GM20000 (cell line): ENCODE measurements at regions not wholly inside any gene's neighbourhood (a gene's known extent, or its start where the extent isn't known, plus 50 kb on each side); places are given as distances from the start of the nearest gene placed in this dataset.

Experiments used
- DNase-seq: peaks from one replicate; pipeline ENCODE4 v3.0.0; 2012; ENCODE audit warnings: low spot score
- CTCF ChIP-seq: IDR thresholded peaks from 2 replicates; pipeline ENCODE4 v1.5.1; 2012; ENCODE audit warnings: mild to moderate bottlenecking, control low read depth; ENCODE audit errors: extremely low read depth, missing control alignments

GRCh38 chr5:68751661-68752060, 342.2 kb upstream of the SLC30A5 start:
- DNase-seq: no peak
- no peak for TF ChIP-seq CTCF

GRCh38 chr5:68754536-68754935, 339.3 kb upstream of the SLC30A5 start:
- DNase-seq: no peak
- no peak for TF ChIP-seq CTCF

- DNase-seq: no peak
- no peak for TF ChIP-seq CTCF
Measured at GRCh38 chr5:68755293-68755692, 338.5 kb upstream of the SLC30A5 start.

- DNase-seq: no peak
- no peak for TF ChIP-seq CTCF
Measured at GRCh38 chr5:68757006-68757405, 336.8 kb upstream of the SLC30A5 start.

- no peak for DNase-seq
Measured at GRCh38 chr5:68757626-68758212, 336.1 kb upstream of the SLC30A5 start.

GRCh38 chr5:68759593-68759992, 334.2 kb upstream of the SLC30A5 start:
- DNase-seq: no peak
- TF ChIP-seq CTCF: no peak

More at GRCh38 chr5:68757626-68758212, 336.1 kb upstream of the SLC30A5 start:
- TF ChIP-seq CTCF: no peak

- DNase-seq: no peak
- no peak for TF ChIP-seq CTCF
Measured at GRCh38 chr5:68762201-68762600, 331.6 kb upstream of the SLC30A5 start.
